GM18499 (cell line): ENCODE measurements at regions not wholly inside any gene's neighbourhood (a gene's known extent, or its start where the extent isn't known, plus 50 kb on each side); places are given as distances from the start of the nearest gene placed in this dataset.

ENCODE experiments used
- ATAC-seq: cut with Tn5 transposase; IDR thresholded peaks from one replicate; pipeline ENCODE4 v1.9.1; 2021; ENCODE audit warnings: moderate number of reproducible peaks; ENCODE audit not compliant: insufficient read depth, unreplicated experiment

DNA sequence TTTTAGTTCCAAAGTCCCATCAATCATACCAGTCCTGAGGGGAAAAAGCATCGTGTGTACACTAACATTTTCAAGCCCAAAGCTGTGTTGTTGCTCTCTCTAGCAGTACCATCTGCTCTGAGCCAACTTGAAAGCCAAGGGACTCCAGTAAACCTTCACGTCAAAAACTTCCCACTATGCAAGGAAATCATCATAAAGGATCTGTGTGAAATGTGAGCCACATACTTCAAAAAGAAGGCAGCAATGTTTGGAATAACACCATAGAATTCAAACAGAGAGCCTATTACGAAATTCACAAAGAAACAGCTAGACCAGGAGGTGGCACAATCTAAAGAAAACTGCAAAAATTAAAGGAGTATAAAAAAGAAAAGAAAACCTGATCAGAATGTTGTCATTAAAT lies 399.8 kb upstream of the EPHA7 start:
- no peak for ATAC-seq

DNA sequence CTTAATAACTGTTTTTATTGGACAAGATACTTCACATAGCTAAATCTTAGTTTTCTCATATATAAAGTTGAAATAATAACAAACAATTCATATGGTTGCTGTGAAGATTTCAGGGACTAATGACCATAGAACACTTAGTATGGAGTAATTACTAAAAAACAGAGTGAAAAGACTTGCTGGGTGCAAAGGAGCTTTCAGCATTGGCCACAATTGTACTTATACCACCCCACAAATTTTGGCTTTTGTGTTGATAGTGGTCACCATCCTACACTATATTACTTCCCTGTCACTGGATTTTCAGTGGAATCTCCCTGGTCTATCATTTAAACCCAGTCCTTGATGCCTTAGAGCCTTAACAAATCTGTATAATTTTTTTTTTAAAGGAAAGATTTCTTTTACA lies 398.6 kb upstream of the EPHA7 start:
- no peak for ATAC-seq

DNA sequence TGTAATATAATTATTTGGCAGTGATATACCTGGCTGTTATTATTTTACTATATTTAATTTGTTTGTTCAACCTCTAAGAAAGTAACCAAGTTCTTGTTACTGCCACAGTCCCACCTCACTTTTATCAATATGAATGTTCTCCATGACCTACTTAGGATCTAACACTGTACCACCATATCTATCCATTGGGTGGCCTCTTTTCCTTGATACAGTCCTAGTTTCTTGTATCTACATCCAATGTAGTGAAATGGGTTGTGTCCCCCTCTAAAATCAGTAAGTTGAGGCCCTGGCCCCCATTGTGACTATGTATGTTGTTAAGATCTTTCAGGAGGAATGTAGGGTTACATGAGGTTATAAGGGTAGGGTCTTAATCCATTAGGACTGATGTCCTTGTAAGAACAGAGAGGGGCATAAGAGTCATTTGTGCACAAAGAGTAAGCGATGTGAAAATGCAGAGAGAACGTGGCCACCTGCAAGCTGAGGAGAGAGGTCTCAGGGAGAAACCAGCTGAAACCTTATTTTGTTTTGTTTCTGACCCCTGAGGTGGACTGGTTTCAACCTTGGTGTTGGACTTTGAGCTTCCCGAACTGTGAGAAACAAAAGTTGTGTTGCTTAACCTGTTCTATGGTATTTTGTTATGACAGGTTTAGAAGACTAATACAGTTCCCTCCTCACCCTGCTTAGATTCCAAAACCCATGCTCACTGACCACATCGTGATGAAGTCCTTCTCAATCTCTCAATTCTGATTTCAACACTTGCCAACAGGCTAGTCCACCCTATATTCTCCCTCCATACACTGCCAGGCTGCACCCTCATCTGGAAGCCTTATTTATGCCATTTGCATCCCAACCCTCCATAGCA lies 387.3 kb upstream of the EPHA7 start:
- ATAC-seq = no peak

DNA sequence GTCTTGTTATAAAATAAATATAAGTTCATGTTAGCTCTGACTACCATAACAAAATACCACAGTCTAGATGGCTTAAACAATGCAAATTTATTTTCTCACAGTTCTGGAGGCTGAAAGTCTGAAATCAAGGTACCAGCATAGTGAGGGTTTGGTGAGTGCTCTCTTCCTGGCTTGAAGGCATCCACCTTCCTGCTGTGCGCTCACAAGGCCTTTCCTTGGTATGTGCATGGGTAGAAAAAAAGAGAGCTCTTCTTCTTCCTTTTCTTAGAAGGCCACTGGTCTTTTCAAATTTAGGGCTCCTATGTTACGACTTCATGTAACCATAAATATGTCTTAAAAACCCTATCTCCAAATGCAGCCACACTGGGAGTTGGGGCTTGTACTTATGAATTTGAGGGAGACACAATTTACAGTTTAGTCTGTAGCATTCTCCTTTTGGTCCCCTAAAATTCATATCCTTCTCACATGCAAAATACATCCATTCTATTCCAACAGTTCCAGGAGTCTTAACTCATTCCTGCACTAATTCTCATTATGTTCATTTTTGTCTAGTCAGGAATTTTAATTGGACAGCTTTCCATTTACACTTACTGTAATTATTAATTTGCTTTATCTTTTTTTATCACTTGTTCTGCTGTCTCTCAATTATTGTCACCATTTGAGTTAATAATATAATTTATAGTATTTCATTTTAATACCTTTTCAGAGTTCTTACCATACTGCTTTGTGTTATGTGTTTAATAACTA lies 381.9 kb upstream of the EPHA7 start:
- ATAC-seq = no peak

DNA sequence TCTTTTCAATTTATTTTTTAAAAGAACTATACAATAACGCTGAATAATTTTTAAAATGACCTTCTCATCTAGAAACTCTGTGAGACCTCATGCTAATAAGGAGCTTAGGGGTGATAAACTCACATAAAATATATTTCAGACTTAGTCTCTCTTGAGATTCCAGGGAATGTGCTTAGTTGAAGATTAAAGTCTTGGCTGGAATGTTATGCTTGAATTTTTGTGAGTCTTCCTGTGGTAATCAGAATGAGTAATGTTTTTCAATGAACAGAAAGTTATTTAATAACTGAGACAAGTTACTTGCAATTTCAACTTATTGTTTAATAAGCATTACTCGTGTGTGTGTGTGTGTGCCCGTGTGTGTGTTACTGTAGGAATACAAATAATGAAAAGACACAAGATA lies 379.9 kb upstream of the EPHA7 start:
- ATAC-seq = no peak

DNA sequence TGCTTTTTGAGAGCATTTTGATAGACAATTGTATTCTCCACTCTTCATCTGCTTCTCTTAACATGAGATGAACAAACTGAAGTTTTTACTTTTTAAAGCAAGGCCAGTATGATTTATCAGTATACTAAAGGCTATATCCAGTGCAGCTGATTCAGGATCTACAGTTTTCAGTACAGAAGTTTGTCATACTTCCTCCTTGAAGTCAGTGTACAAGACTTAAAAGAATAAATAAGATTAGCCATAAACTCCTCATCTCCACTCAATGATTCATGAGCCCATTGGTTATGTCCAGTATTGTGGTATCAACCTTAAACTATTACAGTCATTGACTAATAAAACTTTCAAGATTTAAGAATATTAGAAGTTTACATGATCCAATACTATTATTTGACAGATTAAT lies 374.8 kb upstream of the EPHA7 start:
- ATAC-seq = no peak

DNA sequence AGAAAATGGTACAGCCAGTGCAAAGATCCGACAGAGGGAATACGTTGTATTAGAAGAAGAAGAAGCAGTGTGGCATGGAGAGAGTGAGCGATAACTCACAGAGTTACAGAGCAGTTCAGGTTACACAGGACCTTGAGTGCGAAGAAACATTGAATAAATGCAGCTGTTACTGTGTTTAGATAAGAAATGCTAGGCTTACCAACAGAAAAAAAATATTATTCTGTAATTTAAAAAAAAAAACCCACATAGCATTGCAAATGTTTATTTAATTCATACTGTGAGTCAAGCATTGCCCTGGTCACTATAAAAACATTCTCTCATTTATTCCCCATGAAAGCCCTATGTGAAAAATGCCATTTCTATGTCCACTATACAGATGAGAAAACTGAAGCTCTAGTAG lies 373.4 kb upstream of the EPHA7 start:
- no peak for ATAC-seq

DNA sequence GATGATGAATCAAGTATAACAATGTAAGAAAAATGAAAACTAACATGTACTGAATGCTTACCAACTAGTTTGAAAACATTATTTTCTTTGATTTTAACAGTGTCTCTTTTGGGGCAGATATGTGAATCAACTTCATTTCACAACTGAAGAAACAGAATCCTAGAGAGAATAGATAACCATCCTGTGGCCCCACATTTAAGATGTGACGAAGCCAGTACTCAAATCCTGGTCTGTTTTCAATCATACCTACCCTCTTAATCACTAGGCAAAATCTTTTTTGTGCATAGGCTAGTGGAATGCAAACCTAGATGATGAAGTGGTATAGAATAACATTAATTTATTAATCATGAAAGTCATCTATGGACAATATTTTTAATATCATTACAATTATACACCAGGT lies 371.6 kb upstream of the EPHA7 start:
- no peak for ATAC-seq

DNA sequence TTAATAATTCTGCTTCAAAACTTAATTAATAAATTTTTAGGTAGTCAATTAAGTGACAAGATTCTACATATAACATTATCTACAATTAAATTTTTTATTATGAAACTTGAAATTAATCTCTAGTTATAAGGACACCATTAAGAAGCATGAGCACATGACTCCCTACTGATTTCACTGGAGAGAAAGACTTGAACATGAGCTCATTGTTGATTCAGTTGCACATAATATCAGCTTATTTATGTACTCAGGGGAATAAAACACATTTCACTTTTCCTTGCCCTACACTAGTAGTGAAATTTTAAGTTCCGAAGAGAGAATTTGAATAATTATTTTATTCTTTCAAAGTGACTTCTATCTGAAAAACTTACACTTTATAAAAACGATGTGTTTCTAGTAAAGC lies 370.2 kb upstream of the EPHA7 start:
- ATAC-seq = no peak

DNA sequence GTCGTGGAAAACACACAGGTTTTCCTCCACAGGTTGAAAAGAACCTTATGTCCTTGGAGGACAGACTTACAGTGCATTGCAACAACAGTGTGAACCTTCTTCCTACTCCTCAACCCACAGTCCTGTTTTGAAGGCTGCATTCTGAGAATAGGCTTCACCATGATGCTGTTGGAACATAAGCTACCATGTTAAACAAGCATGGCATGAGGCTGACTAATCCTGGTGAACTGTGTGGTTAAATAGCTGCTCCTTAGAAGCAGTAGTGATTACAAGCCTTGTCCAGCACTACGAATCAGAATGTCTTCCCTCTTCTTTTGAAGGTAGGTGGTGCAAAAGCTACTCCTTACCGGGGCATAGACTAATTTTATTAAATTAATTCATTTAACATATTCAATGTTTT lies 368.5 kb upstream of the EPHA7 start:
- ATAC-seq = no peak

DNA sequence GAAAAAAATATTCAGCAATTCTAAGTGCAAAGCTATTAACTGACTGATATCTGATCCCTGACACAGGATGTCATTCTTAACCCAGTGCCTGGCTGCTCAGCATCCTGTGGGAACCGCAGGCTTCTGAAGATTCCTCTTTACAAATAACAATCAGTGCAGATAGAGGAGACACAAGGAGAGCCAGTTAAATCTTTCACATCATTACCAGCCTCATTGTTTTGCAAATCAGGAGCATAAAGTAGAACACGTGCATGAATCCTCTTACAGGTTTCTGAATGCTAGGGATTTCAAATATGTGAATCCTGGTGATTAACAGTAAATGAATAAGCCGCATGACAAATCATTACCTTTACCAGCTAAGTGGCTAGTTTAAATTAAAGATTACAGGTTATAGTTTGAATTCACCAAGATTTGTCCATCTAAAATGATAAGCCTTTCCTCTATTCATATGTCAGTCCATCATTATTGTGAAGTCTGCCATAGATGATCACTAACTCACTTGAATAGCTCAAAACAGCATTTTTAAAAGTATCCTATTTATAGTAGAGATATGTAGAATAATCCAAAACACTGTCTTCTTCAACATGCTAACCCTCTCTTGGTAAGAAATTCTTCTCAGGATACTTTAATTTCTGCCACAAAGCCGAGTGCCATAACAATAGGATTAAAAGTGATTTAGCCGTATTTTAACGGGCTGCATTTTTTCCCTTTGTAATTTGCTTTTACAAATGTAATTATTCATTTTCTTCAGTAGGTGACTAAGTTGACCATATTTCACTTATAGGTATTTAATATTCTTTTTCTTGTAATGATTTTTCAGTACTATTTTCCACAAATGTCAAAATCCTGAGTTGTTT lies 367.3 kb upstream of the EPHA7 start:
- ATAC-seq = no peak

DNA sequence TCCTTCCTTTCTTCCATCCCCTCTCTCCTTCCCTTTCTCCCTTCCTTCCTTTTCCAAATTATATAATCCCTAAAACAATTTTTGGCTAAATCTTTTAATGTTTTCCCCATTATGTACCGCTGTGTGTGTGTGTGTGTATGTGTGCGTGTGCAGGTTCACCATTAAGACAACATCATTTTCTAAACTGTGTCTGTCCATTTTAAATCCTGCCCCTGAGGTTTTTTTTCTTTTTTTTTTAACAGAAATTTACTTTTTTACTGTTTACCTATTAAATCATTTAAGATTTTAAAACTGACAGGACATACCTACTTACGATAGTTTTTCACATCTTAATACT lies 366.3 kb upstream of the EPHA7 start:
- no peak for ATAC-seq

DNA sequence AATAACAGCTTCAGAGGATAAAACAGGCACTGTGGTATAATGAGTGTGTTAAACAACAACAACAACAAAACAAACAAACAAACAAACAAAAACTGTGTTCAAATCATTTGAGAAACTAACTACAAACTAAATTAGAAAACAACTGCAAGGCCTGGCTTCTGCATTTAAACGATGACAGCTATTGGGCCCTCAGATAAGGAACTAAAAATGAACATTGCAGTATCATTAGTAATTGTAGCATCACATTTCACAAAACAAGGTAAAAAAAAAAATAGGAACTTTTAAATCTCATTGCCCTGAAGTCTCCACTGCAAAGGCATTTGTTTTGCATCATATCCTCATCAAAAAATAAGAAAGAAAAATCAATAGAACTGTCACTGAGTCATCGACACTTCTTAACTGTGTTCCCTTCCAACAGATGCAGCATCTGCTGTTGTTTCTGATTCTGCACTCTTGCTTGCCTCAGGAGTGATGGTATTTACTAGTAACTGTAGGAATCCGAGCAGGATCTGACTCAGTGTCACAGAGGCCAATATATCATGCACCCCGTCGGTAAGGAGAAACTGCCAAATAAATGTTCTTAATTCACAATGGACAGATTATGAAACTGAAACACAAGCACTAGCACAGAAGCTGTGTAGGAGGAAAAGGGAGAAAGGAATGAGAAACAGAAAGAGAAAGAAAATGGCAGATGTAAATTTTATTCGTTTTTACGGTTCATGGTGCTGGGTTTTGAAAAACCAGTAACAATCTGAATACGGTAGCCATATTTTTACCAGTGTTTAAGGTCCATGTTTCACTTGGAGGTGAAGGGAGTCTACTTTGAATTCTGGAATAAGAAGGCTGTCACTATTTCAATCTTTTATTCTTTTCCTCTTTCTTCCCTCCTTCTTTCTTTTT lies 365.7 kb upstream of the EPHA7 start:
- no peak for ATAC-seq

DNA sequence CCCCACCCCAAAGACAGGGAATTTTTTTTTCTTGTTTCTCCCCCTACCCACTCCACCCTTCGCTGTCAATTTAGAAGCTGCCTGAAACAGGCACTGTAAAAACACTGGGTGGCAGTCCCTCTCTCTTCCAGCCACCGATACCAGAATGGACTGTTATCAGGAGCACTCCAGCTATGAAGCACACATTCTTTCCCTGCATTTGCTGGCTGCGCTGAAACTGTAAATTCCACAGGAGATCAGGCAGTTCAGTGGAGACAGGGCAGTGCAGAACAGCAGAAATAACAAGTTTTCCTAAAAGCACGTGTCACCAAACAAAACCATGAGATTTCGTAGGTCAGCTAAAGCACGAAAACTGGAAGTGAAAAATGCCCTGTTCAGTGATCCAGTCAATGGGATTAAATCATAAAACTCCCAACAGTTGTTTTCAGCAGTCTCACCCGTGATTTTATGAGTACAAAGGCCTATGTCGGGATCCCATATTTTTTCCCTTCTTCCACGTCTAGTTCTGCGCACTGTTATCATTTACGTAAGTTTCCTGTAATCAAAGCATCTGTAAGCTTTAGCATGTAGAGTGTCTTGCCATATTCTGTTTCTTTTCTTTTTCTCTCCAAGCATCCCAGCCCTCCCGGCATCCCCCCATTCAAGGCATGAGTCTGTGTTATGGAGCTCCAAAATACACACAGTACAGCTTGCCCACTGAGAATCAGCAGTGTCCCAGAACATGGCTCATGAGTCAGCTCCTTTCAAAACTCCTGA lies 359.9 kb upstream of the EPHA7 start:
- ATAC-seq = no peak

DNA sequence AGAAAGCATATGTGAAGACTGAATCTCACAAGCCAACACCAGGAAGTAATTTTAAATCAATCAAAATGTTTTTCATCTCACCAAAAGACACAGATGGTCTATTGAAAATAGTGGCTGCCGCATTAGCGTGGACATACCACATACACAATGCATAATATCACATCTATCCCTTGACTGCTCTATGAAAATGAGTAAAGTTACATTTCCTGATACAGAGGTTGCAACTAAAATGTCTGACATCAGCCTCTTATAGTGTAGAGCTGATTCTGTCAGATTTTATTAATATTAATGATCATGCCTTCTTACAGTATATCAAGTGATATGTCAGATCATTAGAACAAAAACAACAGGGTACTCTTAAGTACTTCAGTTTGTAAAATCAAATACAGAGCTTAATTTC lies 339.8 kb upstream of the EPHA7 start:
- ATAC-seq = no peak

DNA sequence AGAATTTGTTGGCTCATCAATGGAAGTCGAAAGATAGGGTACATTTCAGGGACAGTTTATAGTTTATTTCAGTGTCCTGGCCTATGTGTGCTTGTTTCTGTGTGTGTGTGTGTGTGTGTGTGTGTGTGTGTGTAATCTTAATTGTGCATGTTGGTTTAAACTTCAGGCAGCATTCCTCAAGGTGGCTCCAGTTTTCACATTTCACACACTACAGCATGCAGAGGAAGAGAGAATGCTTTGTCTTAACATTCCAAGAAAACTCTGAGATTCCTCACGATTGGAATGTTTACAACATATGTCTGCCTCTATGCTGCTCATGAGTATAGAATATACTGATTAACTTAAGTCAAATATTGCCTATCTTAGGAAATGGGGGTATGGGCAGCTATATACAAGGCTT lies 332.6 kb upstream of the EPHA7 start:
- ATAC-seq = no peak

DNA sequence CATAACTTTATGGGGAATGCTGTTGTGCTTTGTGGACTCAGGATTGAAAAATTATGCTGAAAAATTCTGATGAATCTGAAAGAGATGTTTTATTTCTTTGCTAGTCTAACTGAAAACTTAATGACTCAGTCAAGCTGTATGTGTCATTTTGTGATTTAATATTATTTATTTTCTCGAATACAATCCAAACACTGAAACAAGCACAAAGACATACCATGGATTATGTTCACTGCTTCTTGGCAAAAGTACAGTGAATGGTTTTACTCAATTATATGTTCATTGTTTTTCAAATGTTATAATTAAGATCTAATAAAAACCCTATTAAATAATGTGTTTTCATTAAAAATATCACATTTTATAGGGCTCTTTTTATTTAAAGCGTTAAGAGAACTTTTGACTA lies 330.6 kb upstream of the EPHA7 start:
- no peak for ATAC-seq

DNA sequence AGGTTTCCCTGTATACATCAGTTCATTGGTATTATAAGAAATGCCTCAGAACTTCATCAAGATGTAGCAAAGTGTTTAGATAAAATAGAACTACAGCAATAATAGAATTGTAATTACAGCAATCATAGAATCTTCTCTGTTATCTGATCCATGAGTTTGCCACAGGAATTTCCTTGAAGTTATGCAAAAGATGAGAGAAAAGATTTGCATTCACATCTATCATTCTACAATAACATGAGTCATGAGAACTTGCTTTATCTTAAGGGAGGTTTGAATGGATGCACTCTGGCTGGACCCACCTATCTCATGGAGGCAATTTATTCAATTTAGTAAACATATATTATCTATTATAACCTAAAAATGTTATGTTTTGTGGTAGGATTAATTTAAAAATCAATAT lies 329.8 kb upstream of the EPHA7 start:
- no peak for ATAC-seq

DNA sequence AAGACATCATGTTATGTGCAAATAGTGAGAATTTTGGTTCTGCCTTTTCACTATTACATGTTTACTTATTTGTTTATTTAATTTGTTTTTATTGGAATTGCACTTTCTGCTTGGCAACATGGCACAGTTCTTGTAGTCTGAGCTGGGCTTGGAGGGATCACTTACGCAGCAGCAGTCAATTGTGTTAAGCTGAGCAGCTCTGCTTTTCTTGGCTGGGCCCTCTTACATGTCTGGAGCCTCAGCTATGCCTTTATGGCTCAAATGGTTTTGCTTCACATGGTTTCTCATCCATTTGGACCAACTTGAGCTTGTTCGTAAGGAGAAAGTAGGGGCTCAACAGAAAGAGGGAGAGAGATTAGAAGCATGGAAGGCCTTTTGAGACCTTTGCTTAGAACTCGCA lies 327.5 kb upstream of the EPHA7 start:
- ATAC-seq = no peak
